HG03521 (cell line): ENCODE measurements at regions not wholly inside any gene's neighbourhood (a gene's known extent, or its start where the extent isn't known, plus 50 kb on each side); places are given as distances from the start of the nearest gene placed in this dataset.
"Not testable (repeated sequence)": the region's sequence is repeated elsewhere in the genome, so short reads cannot be mapped to it uniquely, and the experiment has no call there.

Experiments used
- ATAC-seq: cut with Tn5 transposase; IDR thresholded peaks from one replicate; pipeline ENCODE4 v1.9.1; 2021; ENCODE audit warnings: mild to moderate bottlenecking, moderate library complexity; ENCODE audit not compliant: unreplicated experiment

GRCh38 chr16:5221831-5222230 lies 124.2 kb upstream of the EEF2KMT start:
- not testable (repeated sequence) for ATAC-seq

- ATAC-seq = no peak
These were observed 123.1 kb upstream of the EEF2KMT start for GRCh38 chr16:5220705-5221104.

- ATAC-seq = no peak
These were observed 119.0 kb upstream of the EEF2KMT start for GRCh38 chr16:5216441-5217080.

GRCh38 chr16:5215901-5216300 lies 118.3 kb upstream of the EEF2KMT start:
- no peak for ATAC-seq

GRCh38 chr16:5214466-5214865 lies 116.9 kb upstream of the EEF2KMT start:
- ATAC-seq = no peak

- not testable (repeated sequence) for ATAC-seq
These were observed 114.9 kb upstream of the EEF2KMT start for GRCh38 chr16:5212501-5212900.

- ATAC-seq = not testable (repeated sequence)
These were observed 110.4 kb upstream of the EEF2KMT start for GRCh38 chr16:5207862-5208498.

- no peak for ATAC-seq
These were observed 109.5 kb upstream of the EEF2KMT start for GRCh38 chr16:5207001-5207523.

- ATAC-seq = no peak
These were observed 108.9 kb upstream of the EEF2KMT start for GRCh38 chr16:5206331-5206990.

- ATAC-seq = no peak
These were observed 107.9 kb upstream of the EEF2KMT start for GRCh38 chr16:5205361-5206040.

- not testable (repeated sequence) for ATAC-seq
These were observed 106.1 kb upstream of the EEF2KMT start for GRCh38 chr16:5203675-5204074.

GRCh38 chr16:5200123-5200522 lies 102.5 kb upstream of the EEF2KMT start:
- no peak for ATAC-seq

- ATAC-seq = no peak
These were observed 98.6 kb upstream of the EEF2KMT start for GRCh38 chr16:5196204-5196603.

- no peak for ATAC-seq
These were observed 96.3 kb upstream of the EEF2KMT start for GRCh38 chr16:5193861-5194260.

GRCh38 chr16:5188989-5189352 lies 91.4 kb upstream of the EEF2KMT start:
- ATAC-seq = no peak

- ATAC-seq = no peak
These were observed 90.9 kb upstream of the EEF2KMT start for GRCh38 chr16:5188318-5188988.

- ATAC-seq = no peak
These were observed 89.9 kb upstream of the EEF2KMT start for GRCh38 chr16:5187402-5187952.

GRCh38 chr16:5186381-5186903 lies 88.8 kb upstream of the EEF2KMT start:
- no peak for ATAC-seq

- no peak for ATAC-seq
These were observed 78.9 kb upstream of the EEF2KMT start for GRCh38 chr16:5176505-5176904.

GRCh38 chr16:5175266-5175665 lies 77.7 kb upstream of the EEF2KMT start:
- ATAC-seq = no peak
